Activated CD8-positive, alpha-beta T cell treated with anti-CD3 and anti-CD28 coated beads for 36 hours (primary cell): ENCODE measurements at regions not wholly inside any gene's neighbourhood (a gene's known extent, or its start where the extent isn't known, plus 50 kb on each side); places are given as distances from the start of the nearest gene placed in this dataset.
"Not testable (repeated sequence)": the region's sequence is repeated elsewhere in the genome, so short reads cannot be mapped to it uniquely, and the experiment has no call there.

Experiments
- ATAC-seq: fragments of 200-7000 bp; cut with Tn5 transposase; one replicate; pipeline ENCODE4 v1.10.0; 2021; ENCODE audit warnings: mild to moderate bottlenecking, moderate library complexity
- CTCF ChIA-PET: fragments of 350-600 bp; sonication (Branson Sonifier 250); formaldehyde crosslinking; loops from one replicate; lab custom pipeline; 2021; ENCODE audit warnings: antibody characterized with exemption; lab: Charles Lee
- POLR2A ChIA-PET: fragments of 350-600 bp; sonication (Branson Sonifier 250); formaldehyde crosslinking; loops from one replicate; lab custom pipeline; 2021; ENCODE audit warnings: antibody characterized with exemption; lab: Charles Lee
- DNase-seq: peaks from one replicate; pipeline ENCODE4 v3.0.0-alpha.2; 2020
- H3K27ac Mint-ChIP-seq: one replicate; pipeline ENCODE4 v1.8.0; 2021; ENCODE audit warnings: mild to moderate bottlenecking, mixed read lengths
- H3K27me3 Mint-ChIP-seq: one replicate; pipeline ENCODE4 v1.8.0; 2021; ENCODE audit warnings: mixed read lengths
- H3K36me3 Mint-ChIP-seq: one replicate; pipeline ENCODE4 v1.8.0; 2021; ENCODE audit warnings: low read depth, mixed read lengths
- H3K4me1 Mint-ChIP-seq: one replicate; pipeline ENCODE4 v1.8.0; 2021; ENCODE audit warnings: low read depth, mixed read lengths
- H3K4me3 Mint-ChIP-seq: one replicate; pipeline ENCODE4 v1.8.0; 2021; ENCODE audit warnings: mild to moderate bottlenecking, moderate library complexity, mixed read lengths
- H3K9me3 Mint-ChIP-seq: one replicate; pipeline ENCODE4 v1.8.0; 2021; ENCODE audit warnings: mixed read lengths
- intact Hi-C: fragments of 100-400 bp; cut with micrococcal nuclease; formaldehyde crosslinking; loops from one replicate; pipeline ENCODE4 v1.10.0; 2022
- TF ChIP-seq, protein P1 (sequence below): fragments of 200-600 bp; IDR thresholded peaks from one replicate; pipeline ENCODE4 v1.8.0; 2022; ENCODE audit warnings: antibody characterized with exemption, mild to moderate bottlenecking

GRCh38 chr3:190959077-190959476 lies 96.6 kb upstream of the GMNC start:
- peaks cover 4% of the 10 kb centered on the region for H3K9me3 Mint-ChIP-seq
- H3K27ac Mint-ChIP-seq, result no peak overlapping the region
- CTCF ChIA-PET, result no interaction called here
- POLR2A ChIA-PET, result no interaction called here
- ATAC-seq, result no peak
- intact Hi-C loops, result no loop called here
- no peaks in the 10 kb centered on the region for H3K4me1 Mint-ChIP-seq
- DNase-seq, result no peak
- no peaks in the 10 kb centered on the region for H3K36me3 Mint-ChIP-seq
- H3K4me3 Mint-ChIP-seq, result no peak overlapping the region
- TF ChIP-seq, protein P1, sequence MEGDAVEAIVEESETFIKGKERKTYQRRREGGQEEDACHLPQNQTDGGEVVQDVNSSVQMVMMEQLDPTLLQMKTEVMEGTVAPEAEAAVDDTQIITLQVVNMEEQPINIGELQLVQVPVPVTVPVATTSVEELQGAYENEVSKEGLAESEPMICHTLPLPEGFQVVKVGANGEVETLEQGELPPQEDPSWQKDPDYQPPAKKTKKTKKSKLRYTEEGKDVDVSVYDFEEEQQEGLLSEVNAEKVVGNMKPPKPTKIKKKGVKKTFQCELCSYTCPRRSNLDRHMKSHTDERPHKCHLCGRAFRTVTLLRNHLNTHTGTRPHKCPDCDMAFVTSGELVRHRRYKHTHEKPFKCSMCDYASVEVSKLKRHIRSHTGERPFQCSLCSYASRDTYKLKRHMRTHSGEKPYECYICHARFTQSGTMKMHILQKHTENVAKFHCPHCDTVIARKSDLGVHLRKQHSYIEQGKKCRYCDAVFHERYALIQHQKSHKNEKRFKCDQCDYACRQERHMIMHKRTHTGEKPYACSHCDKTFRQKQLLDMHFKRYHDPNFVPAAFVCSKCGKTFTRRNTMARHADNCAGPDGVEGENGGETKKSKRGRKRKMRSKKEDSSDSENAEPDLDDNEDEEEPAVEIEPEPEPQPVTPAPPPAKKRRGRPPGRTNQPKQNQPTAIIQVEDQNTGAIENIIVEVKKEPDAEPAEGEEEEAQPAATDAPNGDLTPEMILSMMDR, result no peak
- H3K27me3 Mint-ChIP-seq, result no peaks in the 10 kb centered on the region

DNA sequence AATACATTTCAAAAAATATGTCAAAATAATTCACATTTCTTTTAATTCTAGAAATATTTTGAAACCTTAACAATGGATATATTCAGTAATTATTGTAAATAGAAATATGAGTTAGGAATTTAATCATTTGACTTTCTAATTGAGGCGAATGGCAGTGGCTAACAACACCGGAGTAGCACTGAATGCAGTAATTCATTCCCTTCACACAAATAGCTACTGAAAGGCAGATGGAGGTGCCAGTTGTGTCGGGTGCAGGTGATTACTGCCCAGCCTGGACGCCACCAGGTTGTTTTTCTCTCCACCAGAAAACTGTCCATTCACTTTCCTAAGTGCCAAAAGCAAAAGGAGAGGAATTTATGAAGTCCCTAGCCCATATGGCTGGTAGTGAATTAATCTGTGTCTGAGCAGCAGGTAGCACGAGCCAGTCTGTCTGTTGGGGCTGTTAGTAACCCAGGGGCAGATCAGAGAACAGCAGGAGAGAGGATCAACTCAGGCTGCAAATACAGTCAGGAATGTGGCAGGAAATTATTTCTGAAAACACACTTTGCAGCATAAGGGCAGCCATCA lies 79.3 kb upstream of the GMNC start:
- H3K4me3 Mint-ChIP-seq, result no peak overlapping the region
- ChIA-PET POLR2A (no interaction called here), CTCF (no interaction called here)
- no peaks in the 10 kb centered on the region for H3K9me3 Mint-ChIP-seq
- DNase-seq, result no peak
- TF ChIP-seq, protein P1, result no peak
- no peaks in the 10 kb centered on the region for H3K27me3 Mint-ChIP-seq
- no peak overlapping the region for H3K27ac Mint-ChIP-seq
- no peaks in the 10 kb centered on the region for H3K36me3 Mint-ChIP-seq
- no peak for ATAC-seq
- intact Hi-C loops, result no loop called here
- no peaks in the 10 kb centered on the region for H3K4me1 Mint-ChIP-seq

DNA sequence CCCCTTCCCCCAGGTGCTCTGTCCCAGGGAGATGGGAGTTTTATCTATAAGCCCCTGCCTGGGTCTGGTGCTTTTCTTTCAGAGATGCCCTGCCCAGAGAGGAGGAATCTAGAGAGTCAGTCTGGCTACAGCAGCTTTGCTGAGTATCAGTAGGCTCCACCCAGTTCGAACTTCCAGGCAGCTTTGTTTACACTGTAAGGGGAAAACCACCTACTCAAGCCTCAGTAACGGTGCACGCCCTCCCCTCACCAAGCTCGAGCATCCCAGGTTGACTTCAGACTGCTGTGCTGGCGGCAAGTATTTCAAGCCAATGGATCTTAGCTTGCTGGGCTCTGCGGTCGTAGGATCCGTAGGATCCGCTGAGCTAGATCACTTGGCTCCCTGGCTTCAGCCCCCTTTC lies 72.1 kb upstream of the GMNC start:
- CTCF ChIA-PET, H3K36me3 Mint-ChIP-seq, H3K27ac Mint-ChIP-seq, DNase-seq, ATAC-seq, POLR2A ChIA-PET, H3K9me3 Mint-ChIP-seq, intact Hi-C loops, H3K27me3 Mint-ChIP-seq, H3K4me3 Mint-ChIP-seq, H3K4me1 Mint-ChIP-seq: not testable (repeated sequence)

DNA sequence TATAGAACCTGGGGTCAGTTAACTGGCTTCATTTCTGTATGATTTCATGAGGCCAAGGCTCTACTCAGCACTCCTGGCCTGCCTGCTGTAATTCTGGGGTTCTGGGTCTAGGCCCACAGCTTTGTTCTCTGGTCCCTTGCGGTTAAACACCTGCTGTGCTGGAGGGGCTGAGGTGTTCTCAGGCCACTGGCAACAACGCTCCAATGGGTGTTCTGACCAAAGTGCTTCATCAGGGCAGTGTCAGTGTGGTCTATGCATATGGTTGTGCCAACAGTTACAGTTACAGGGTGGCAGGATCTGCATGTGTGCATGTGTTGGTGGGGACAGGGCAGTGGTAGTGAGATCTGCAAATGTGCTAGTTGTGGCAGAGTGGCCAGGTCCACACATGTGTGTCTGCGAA lies 64.1 kb upstream of the GMNC start:
- Mint-ChIP-seq H3K4me3 (no peak overlapping the region), H3K27ac (no peak overlapping the region), H3K36me3 (no peaks in the 10 kb centered on the region), H3K27me3 (no peaks in the 10 kb centered on the region), H3K9me3 (no peaks in the 10 kb centered on the region), H3K4me1 (no peaks in the 10 kb centered on the region)
- ChIA-PET CTCF (no interaction called here), POLR2A (no interaction called here)
- intact Hi-C loops, result no loop called here
- ATAC-seq (no peak), DNase-seq (no peak)
- TF ChIP-seq, protein P1, result no peak

GRCh38 chr3:190912736-190913135 lies 50.2 kb upstream of the GMNC start:
- ATAC-seq (no peak), DNase-seq (no peak)
- H3K27ac Mint-ChIP-seq, result no peak overlapping the region
- H3K36me3 Mint-ChIP-seq, result no peaks in the 10 kb centered on the region
- POLR2A ChIA-PET, result no interaction called here
- intact Hi-C loops, result no loop called here
- TF ChIP-seq, protein P1, result no peak
- CTCF ChIA-PET, result no interaction called here
- no peaks in the 10 kb centered on the region for H3K9me3 Mint-ChIP-seq
- no peaks in the 10 kb centered on the region for H3K27me3 Mint-ChIP-seq
- H3K4me1 Mint-ChIP-seq, result no peaks in the 10 kb centered on the region
- H3K4me3 Mint-ChIP-seq, result no peak overlapping the region
